OCI-LY1 (cell line): ENCODE measurements at regions not wholly inside any gene's neighbourhood (a gene's known extent, or its start where the extent isn't known, plus 50 kb on each side); places are given as distances from the start of the nearest gene placed in this dataset.
"Not testable (repeated sequence)": the region's sequence is repeated elsewhere in the genome, so short reads cannot be mapped to it uniquely, and the experiment has no call there.

ENCODE experiments used
- H2AFZ ChIP-seq: fragments of 200-600 bp; sonication (generic), shearing (Covaris generic); 2 replicates; pipeline ENCODE4 v1.6.0; 2014; ENCODE audit warnings: antibody characterized with exemption, mild to moderate bottlenecking, low read length
- H3F3A ChIP-seq: fragments of 200-600 bp; sonication (generic), shearing (Covaris generic); 2 replicates; pipeline ENCODE4 v1.6.0; 2014; ENCODE audit warnings: mild to moderate bottlenecking, antibody characterized with exemption, low read length, moderate library complexity; ENCODE audit not compliant: insufficient read depth
- H3K27ac ChIP-seq: fragments of 200-600 bp; sonication (generic); 2 replicates; pipeline ENCODE4 v1.5.1; 2014; ENCODE audit warnings: low read length, mixed run types, mild to moderate bottlenecking, low read depth; ENCODE audit not compliant: poor library complexity, severe bottlenecking
- H3K27me3 ChIP-seq: fragments of 200-600 bp; sonication (generic); 2 replicates; pipeline ENCODE4 v1.6.0; 2014; ENCODE audit warnings: antibody characterized with exemption, mild to moderate bottlenecking, low read length, moderate library complexity; ENCODE audit not compliant: insufficient read depth
- H3K36me3 ChIP-seq: fragments of 200-600 bp; sonication (generic); 2 replicates; pipeline ENCODE4 v1.6.1; 2014; ENCODE audit warnings: mild to moderate bottlenecking, antibody characterized with exemption, low read length, moderate library complexity, mixed read lengths; ENCODE audit not compliant: insufficient read depth
- H3K4me1 ChIP-seq: fragments of 200-600 bp; sonication (generic); 2 replicates; pipeline ENCODE4 v1.5.1; 2014; ENCODE audit warnings: mild to moderate bottlenecking, low read length, moderate library complexity; ENCODE audit not compliant: insufficient read depth, severe bottlenecking
- H3K4me2 ChIP-seq: fragments of 200-600 bp; sonication (generic), shearing (Covaris generic); 2 replicates; pipeline ENCODE4 v1.6.1; 2014; ENCODE audit warnings: low read length
- H3K4me3 ChIP-seq: fragments of 200-600 bp; sonication (generic); 2 replicates; pipeline ENCODE4 v1.5.1; 2014; ENCODE audit warnings: low read length, low read depth, mild to moderate bottlenecking, mixed read lengths; ENCODE audit not compliant: poor library complexity, severe bottlenecking
- H3K79me2 ChIP-seq: fragments of 200-600 bp; shearing (Covaris generic); 2 replicates; pipeline ENCODE4 v1.6.1; 2016; ENCODE audit warnings: mixed run types, low read length, mixed read lengths; ENCODE audit not compliant: insufficient read depth
- H3K9ac ChIP-seq: fragments of 200-600 bp; sonication (generic), shearing (Covaris generic); 2 replicates; pipeline ENCODE4 v1.6.1; 2014; ENCODE audit warnings: mild to moderate bottlenecking, low read length, mixed read lengths
- H3K9me2 ChIP-seq: fragments of 200-600 bp; sonication (generic), shearing (Covaris generic); 2 replicates; pipeline ENCODE4 v1.6.1; 2014; ENCODE audit warnings: low read depth, mild to moderate bottlenecking, low read length, mixed read lengths
- H3K9me3 ChIP-seq: fragments of 200-600 bp; shearing (Covaris generic); 2 replicates; pipeline ENCODE4 v1.6.1; 2014; ENCODE audit warnings: low read length, mixed read lengths
- H4K20me1 ChIP-seq: fragments of 200-600 bp; sonication (generic), shearing (Covaris generic); 2 replicates; pipeline ENCODE4 v1.6.0; 2016; ENCODE audit warnings: mild to moderate bottlenecking, low read length; ENCODE audit not compliant: insufficient read depth
- EZH2 ChIP-seq: fragments of 200-600 bp; sonication (generic), shearing (Covaris generic); IDR thresholded peaks from 2 replicates; pipeline ENCODE4 v1.8.0; 2017; ENCODE audit warnings: borderline replicate concordance, mixed run types, mild to moderate bottlenecking, antibody characterized with exemption, low read length, moderate library complexity, mixed read lengths
- TF ChIP-seq, protein P1 (sequence below): fragments of 200-600 bp; sonication (generic), shearing (Covaris generic); IDR thresholded peaks from 2 replicates; pipeline ENCODE4 v1.5.1; 2017; ENCODE audit warnings: mild to moderate bottlenecking, antibody characterized with exemption, low read length, moderate library complexity, mixed read lengths

DNA sequence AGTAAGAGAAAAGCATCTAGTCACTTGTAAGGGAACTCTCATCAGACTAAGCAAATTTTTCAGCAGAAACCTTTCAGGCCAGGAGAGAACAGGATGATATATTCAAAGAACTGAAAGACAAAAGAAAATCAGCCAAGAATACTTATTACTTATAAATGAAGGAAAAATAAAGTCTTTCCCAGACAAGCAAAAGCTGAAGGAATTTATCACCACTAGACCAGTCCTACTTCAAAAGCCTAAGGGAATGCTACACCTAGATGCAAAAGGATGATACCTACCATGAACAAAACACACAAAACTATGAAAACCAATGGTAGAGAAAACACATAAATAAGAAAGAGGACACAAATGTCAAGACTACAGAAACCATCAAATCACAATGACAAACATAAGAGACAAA lies 126.6 kb upstream of the ABCB5 start:
- H3K9me2 ChIP-seq: no peaks in the 10 kb centered on the region

DNA sequence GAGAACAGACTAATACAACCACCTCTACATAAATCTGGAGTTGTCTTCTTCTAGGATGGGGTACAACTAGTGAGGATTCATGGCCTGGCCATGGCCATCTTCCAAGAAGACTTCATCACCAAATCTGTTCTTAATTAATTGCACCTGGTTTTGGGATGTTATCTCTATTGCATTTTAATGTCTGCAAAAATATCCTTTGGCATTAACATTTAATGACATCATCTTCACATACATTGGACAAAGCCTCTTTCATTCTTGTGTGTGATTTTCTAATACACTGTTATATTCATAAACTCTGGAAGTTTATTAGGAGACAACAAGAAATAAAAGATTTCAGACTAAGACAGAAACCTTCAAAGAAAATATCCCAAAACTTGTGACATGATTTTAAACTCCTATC lies 124.2 kb upstream of the ABCB5 start:
- TF ChIP-seq, protein P1, sequence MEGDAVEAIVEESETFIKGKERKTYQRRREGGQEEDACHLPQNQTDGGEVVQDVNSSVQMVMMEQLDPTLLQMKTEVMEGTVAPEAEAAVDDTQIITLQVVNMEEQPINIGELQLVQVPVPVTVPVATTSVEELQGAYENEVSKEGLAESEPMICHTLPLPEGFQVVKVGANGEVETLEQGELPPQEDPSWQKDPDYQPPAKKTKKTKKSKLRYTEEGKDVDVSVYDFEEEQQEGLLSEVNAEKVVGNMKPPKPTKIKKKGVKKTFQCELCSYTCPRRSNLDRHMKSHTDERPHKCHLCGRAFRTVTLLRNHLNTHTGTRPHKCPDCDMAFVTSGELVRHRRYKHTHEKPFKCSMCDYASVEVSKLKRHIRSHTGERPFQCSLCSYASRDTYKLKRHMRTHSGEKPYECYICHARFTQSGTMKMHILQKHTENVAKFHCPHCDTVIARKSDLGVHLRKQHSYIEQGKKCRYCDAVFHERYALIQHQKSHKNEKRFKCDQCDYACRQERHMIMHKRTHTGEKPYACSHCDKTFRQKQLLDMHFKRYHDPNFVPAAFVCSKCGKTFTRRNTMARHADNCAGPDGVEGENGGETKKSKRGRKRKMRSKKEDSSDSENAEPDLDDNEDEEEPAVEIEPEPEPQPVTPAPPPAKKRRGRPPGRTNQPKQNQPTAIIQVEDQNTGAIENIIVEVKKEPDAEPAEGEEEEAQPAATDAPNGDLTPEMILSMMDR: no peak
- TF ChIP-seq EZH2: no peak
- Histone ChIP-seq H3K9me3 (peaks cover 5% of the 10 kb centered on the region), H3K4me3 (no peak overlapping the region), H3K9ac (no peak overlapping the region), H3F3A (no peaks in the 10 kb centered on the region), H3K27me3 (no peaks in the 10 kb centered on the region), H4K20me1 (no peaks in the 10 kb centered on the region), H3K9me2 (no peaks in the 10 kb centered on the region), H3K4me1 (no peaks in the 10 kb centered on the region), H3K27ac (no peak overlapping the region), H3K36me3 (no peaks in the 10 kb centered on the region), H2AFZ (no peak overlapping the region), H3K4me2 (no peak overlapping the region), H3K79me2 (no peaks in the 10 kb centered on the region)

More for the DNA sequence above, 126.6 kb upstream of the ABCB5 start:
- no peaks in the 10 kb centered on the region for H3K36me3 ChIP-seq
- H3K27ac ChIP-seq: no peak overlapping the region
- H3K4me1 ChIP-seq: no peaks in the 10 kb centered on the region
- no peak overlapping the region for H3K9ac ChIP-seq
- no peaks in the 10 kb centered on the region for H3F3A ChIP-seq
- H2AFZ ChIP-seq: no peak overlapping the region
- TF ChIP-seq EZH2: no peak
- TF ChIP-seq, protein P1: no peak
- H3K4me3 ChIP-seq: no peak overlapping the region
- H3K79me2 ChIP-seq: no peaks in the 10 kb centered on the region
- no peaks in the 10 kb centered on the region for H4K20me1 ChIP-seq
- H3K9me3 ChIP-seq: peaks cover 5% of the 10 kb centered on the region
- no peak overlapping the region for H3K4me2 ChIP-seq
- no peaks in the 10 kb centered on the region for H3K27me3 ChIP-seq

DNA sequence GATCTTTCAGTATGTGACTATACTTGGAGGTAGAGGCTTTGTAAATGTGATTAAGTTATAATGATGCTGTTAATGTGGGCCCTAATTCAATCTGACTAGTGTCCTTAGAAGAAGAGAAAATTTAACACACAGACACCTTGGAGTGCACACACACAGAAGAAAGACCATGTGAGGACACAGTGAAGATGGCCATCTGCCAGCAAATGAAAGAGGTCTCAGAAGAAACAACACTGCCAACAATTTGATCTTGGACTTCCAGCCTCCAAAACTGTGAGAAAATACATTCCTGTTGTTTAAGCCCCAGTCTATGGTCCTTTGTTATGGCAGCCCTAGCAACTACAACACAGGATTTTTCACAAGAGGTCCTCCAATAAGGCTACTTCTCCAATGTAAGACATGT lies 120.9 kb upstream of the ABCB5 start:
- H3K4me2 ChIP-seq: no peak overlapping the region
- TF ChIP-seq, protein P1: no peak
- no peak overlapping the region for H3K4me3 ChIP-seq
- no peak overlapping the region for H3K9ac ChIP-seq
- H3K36me3 ChIP-seq: no peaks in the 10 kb centered on the region
- H3K27ac ChIP-seq: no peak overlapping the region
- no peaks in the 10 kb centered on the region for H3K79me2 ChIP-seq
- H4K20me1 ChIP-seq: no peaks in the 10 kb centered on the region
- no peaks in the 10 kb centered on the region for H3K9me3 ChIP-seq
- no peaks in the 10 kb centered on the region for H3F3A ChIP-seq
- no peaks in the 10 kb centered on the region for H3K4me1 ChIP-seq
- H3K27me3 ChIP-seq: no peaks in the 10 kb centered on the region
- no peaks in the 10 kb centered on the region for H3K9me2 ChIP-seq
- no peak overlapping the region for H2AFZ ChIP-seq

DNA sequence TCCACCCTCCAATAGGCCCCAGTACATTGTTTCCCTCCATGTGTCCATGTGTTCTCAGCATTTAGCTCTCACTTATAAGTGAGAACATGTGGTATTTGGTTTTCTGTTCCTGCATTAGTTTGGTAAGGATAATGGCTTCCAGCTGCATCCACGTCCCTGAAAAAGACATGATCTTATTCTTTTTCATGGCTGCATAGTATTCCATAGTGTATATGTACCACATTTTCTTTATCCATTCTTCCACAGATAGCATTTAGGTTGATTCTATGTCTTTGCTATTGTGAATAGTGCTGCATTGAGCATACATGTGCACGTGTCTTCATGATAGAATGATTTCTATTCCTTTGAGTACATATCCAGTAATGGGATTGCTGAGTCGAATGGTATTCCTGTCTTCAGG lies 114.0 kb upstream of the ABCB5 start:
- not testable (repeated sequence) for H3K79me2 ChIP-seq, H3K4me3 ChIP-seq, H2AFZ ChIP-seq, H3K9ac ChIP-seq, H3K27ac ChIP-seq, H3K36me3 ChIP-seq, H4K20me1 ChIP-seq, H3K9me2 ChIP-seq, H3F3A ChIP-seq, H3K9me3 ChIP-seq, H3K4me1 ChIP-seq, H3K4me2 ChIP-seq, H3K27me3 ChIP-seq
